ENCODE measurements at regions not wholly inside any gene's neighbourhood (a gene's known extent, or its start where the extent isn't known, plus 50 kb on each side); places are given as distances from the start of the nearest gene placed in this dataset.

DNA sequence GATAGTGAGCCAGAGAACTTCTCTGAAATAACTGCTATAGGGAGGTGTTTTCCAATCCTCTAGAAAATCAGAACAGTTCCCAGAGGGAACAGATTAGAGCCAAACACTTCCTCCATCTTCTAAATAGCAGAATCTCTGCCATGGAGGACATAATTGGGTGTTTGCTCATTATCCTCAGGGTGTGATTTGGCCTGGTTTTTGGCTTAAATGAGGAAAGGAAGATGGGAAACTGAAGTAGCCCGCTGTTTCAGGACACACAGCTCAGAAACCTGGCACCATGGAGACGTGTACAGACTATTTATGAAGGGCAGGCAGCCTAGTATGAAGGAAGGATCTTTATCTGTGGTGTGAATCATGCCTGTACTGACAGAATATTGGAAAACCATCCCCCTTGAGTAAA lies 231.7 kb upstream of the PRKD1 start:
- no peak overlapping the region for H3K27ac Mint-ChIP-seq (ENCODE audit: unreplicated experiment)
- no peak overlapping the region for H3K4me3 Mint-ChIP-seq (ENCODE audit: unreplicated experiment)
- H3K27me3 Mint-ChIP-seq (ENCODE audit: unreplicated experiment) = no peaks in the 10 kb centered on the region
- DNase-seq (ENCODE audit: low spot score) = no peak
- H3K9me3 Mint-ChIP-seq (ENCODE audit: unreplicated experiment) = no peaks in the 10 kb centered on the region
- H3K36me3 Mint-ChIP-seq (ENCODE audit: low read depth, unreplicated experiment) = no peaks in the 10 kb centered on the region
- TF ChIP-seq CTCF (IDR thresholded peaks at IDR 0.05; ENCODE audit: unreplicated experiment) = no peak
- H3K4me1 Mint-ChIP-seq (ENCODE audit: unreplicated experiment) = no peaks in the 10 kb centered on the region

DNA sequence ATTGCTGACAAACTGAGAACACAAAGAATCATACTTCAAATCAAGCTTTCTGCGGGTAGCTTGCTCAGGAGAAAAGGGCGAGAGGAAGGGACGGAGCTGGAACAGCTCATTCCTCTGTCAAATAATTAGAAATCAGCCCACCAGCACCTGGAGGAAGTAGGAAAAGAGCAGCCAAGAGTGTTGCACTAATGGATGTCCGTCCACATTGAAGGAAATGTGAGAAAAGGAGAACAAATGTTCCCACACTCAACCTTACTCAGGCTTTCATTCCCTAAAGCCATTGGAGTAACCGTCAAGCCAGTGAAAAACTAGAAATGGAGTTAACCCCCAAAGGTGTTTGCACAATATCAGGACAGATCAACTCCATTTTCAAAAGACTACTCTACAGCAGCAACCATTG lies 233.0 kb upstream of the PRKD1 start:
- H3K9me3 Mint-ChIP-seq (ENCODE audit: unreplicated experiment) = no peaks in the 10 kb centered on the region
- DNase-seq (ENCODE audit: low spot score) = no peak
- no peaks in the 10 kb centered on the region for H3K36me3 Mint-ChIP-seq (ENCODE audit: low read depth, unreplicated experiment)
- TF ChIP-seq CTCF (IDR thresholded peaks at IDR 0.05; ENCODE audit: unreplicated experiment) = no peak
- no peaks in the 10 kb centered on the region for H3K4me1 Mint-ChIP-seq (ENCODE audit: unreplicated experiment)
- no peak overlapping the region for H3K27ac Mint-ChIP-seq (ENCODE audit: unreplicated experiment)
- H3K27me3 Mint-ChIP-seq (ENCODE audit: unreplicated experiment) = no peaks in the 10 kb centered on the region
- H3K4me3 Mint-ChIP-seq (ENCODE audit: unreplicated experiment) = no peak overlapping the region

GRCh38 chr14:30162066-30162465 lies 234.4 kb upstream of the PRKD1 start:
- Mint-ChIP-seq H3K27ac (ENCODE audit: unreplicated experiment) (no peak overlapping the region), H3K4me3 (ENCODE audit: unreplicated experiment) (no peak overlapping the region), H3K27me3 (ENCODE audit: unreplicated experiment) (no peaks in the 10 kb centered on the region), H3K36me3 (ENCODE audit: low read depth, unreplicated experiment) (no peaks in the 10 kb centered on the region), H3K9me3 (ENCODE audit: unreplicated experiment) (no peaks in the 10 kb centered on the region), H3K4me1 (ENCODE audit: unreplicated experiment) (no peaks in the 10 kb centered on the region)
- no peak for DNase-seq (ENCODE audit: low spot score)
- TF ChIP-seq CTCF (IDR thresholded peaks at IDR 0.05; ENCODE audit: unreplicated experiment) = no peak

- no peak for DNase-seq (ENCODE audit: low spot score)
- Mint-ChIP-seq H3K27ac (ENCODE audit: unreplicated experiment) (no peak overlapping the region), H3K4me3 (ENCODE audit: unreplicated experiment) (no peak overlapping the region), H3K9me3 (ENCODE audit: unreplicated experiment) (peaks cover 6% of the 10 kb centered on the region), H3K4me1 (ENCODE audit: unreplicated experiment) (no peaks in the 10 kb centered on the region), H3K27me3 (ENCODE audit: unreplicated experiment) (peaks cover 2% of the 10 kb centered on the region), H3K36me3 (ENCODE audit: low read depth, unreplicated experiment) (no peaks in the 10 kb centered on the region)
- TF ChIP-seq CTCF (IDR thresholded peaks at IDR 0.05; ENCODE audit: unreplicated experiment) = no peak
Measured at GRCh38 chr14:30165255-30165654, 237.6 kb upstream of the PRKD1 start.

- TF ChIP-seq CTCF (IDR thresholded peaks at IDR 0.05; ENCODE audit: unreplicated experiment) = no peak
- Mint-ChIP-seq H3K36me3 (ENCODE audit: low read depth, unreplicated experiment) (no peaks in the 10 kb centered on the region), H3K4me1 (ENCODE audit: unreplicated experiment) (no peaks in the 10 kb centered on the region), H3K27ac (ENCODE audit: unreplicated experiment) (no peak overlapping the region), H3K27me3 (ENCODE audit: unreplicated experiment) (no peaks in the 10 kb centered on the region), H3K4me3 (ENCODE audit: unreplicated experiment) (no peak overlapping the region), H3K9me3 (ENCODE audit: unreplicated experiment) (no peaks in the 10 kb centered on the region)
- no peak for DNase-seq (ENCODE audit: low spot score)
Measured at GRCh38 chr14:30177781-30178180, 250.1 kb upstream of the PRKD1 start.
